GM19324 (cell line): ENCODE measurements at regions not wholly inside any gene's neighbourhood (a gene's known extent, or its start where the extent isn't known, plus 50 kb on each side); places are given as distances from the start of the nearest gene placed in this dataset.
"Not testable (repeated sequence)": the region's sequence is repeated elsewhere in the genome, so short reads cannot be mapped to it uniquely, and the experiment has no call there.

Experiments
- ATAC-seq: cut with Tn5 transposase; IDR thresholded peaks from one replicate; pipeline ENCODE4 v1.9.1; 2021; ENCODE audit warnings: mild to moderate bottlenecking, moderate library complexity; ENCODE audit not compliant: unreplicated experiment, low FRiP score

GRCh38 chr6:8181951-8182845, 79.8 kb upstream of the EEF1E1 start:
- ATAC-seq = no peak

GRCh38 chr6:8181160-8181881, 79.0 kb upstream of the EEF1E1 start:
- no peak for ATAC-seq

- ATAC-seq = no peak
Measured at GRCh38 chr6:8180327-8181159, 78.2 kb upstream of the EEF1E1 start.

GRCh38 chr6:8177721-8178120, 75.4 kb upstream of the EEF1E1 start:
- no peak for ATAC-seq

GRCh38 chr6:8175046-8175777, 72.9 kb upstream of the EEF1E1 start:
- ATAC-seq = no peak

GRCh38 chr6:8174571-8174970, 72.2 kb upstream of the EEF1E1 start:
- ATAC-seq = no peak

- ATAC-seq = no peak
Measured at GRCh38 chr6:8172530-8172929, 70.2 kb upstream of the EEF1E1 start.

GRCh38 chr6:8170754-8171153, 68.4 kb upstream of the EEF1E1 start:
- no peak for ATAC-seq

- ATAC-seq = no peak
Measured at GRCh38 chr6:8170245-8170644, 67.9 kb upstream of the EEF1E1 start.

- no peak for ATAC-seq
Measured at GRCh38 chr6:8166156-8166555, 63.8 kb upstream of the EEF1E1 start.

- not testable (repeated sequence) for ATAC-seq
Measured at GRCh38 chr6:8165008-8165407, 62.7 kb upstream of the EEF1E1 start.

- not testable (repeated sequence) for ATAC-seq
Measured at GRCh38 chr6:8164281-8164680, 61.9 kb upstream of the EEF1E1 start.

GRCh38 chr6:8159966-8160365, 57.6 kb upstream of the EEF1E1 start:
- ATAC-seq = no peak

- no peak for ATAC-seq
Measured at GRCh38 chr6:8157839-8158238, 55.5 kb upstream of the EEF1E1 start.

- no peak for ATAC-seq
Measured at GRCh38 chr6:8155259-8156012, 53.1 kb upstream of the EEF1E1 start.
